ENCODE measurements at regions not wholly inside any gene's neighbourhood (a gene's known extent, or its start where the extent isn't known, plus 50 kb on each side); places are given as distances from the start of the nearest gene placed in this dataset.

DNA sequence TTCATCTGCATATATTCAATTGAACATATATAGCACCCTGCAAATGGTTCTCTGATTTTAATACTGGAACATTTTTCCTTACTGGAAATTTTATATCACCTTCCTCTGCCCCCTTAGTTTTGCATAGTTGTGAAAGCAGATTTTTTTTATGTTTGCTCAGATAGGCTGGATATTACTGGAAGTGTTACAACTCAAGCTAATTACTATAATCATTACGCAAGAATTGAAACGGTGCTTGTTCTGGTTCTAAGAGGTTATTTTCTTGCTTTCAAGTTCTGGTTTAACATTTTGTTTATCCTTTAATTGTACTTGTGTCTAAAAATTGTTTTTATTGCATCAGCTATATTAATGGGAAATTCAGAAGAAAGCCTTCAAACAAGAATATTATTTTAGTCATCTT lies 95.6 kb upstream of the MYO16 start:
- TF ChIP-seq CTCF (IDR thresholded peaks at IDR 0.05): no peak
- no peak for TF ChIP-seq POLR2AphosphoS5 (IDR thresholded peaks at IDR 0.05)
